ENCODE measurements at regions not wholly inside any gene's neighbourhood (a gene's known extent, or its start where the extent isn't known, plus 50 kb on each side); places are given as distances from the start of the nearest gene placed in this dataset.

- TF ChIP-seq ZNF24 (IDR thresholded peaks at IDR 0.05): no peak
- TF ChIP-seq U2AF2 (IDR thresholded peaks at IDR 0.05; ENCODE audit: low read depth, low read length): no peak
- TF ChIP-seq REST (IDR thresholded peaks at IDR 0.05; ENCODE audit: borderline replicate concordance in 1 of 2, low read depth in 1 of 2, low read length in 2 of 2): no peak
Observed at GRCh38 chrX:140928739-140929138, 73.7 kb upstream of the SPANXB1 start.

Measured in HepG2 (cell line).